ENCODE measurements at regions not wholly inside any gene's neighbourhood (a gene's known extent, or its start where the extent isn't known, plus 50 kb on each side); places are given as distances from the start of the nearest gene placed in this dataset.

GRCh38 chrX:776061-776460 lies 145.5 kb downstream of the SHOX start:
- ChIA-PET CTCF (no interaction called here), POLR2A (no interaction called here), SMC1A (ENCODE audit: uncharacterized antibody, unreplicated experiment) (no interaction called here), RAD21 (ENCODE audit: unreplicated experiment) (no interaction called here)
- no peak for TF ChIP-seq HDAC6 (IDR thresholded peaks at IDR 0.05; ENCODE audit: unreplicated experiment)
- no peak overlapping the region for H3K27ac ChIP-seq (ENCODE audit: control insufficient read depth, insufficient read depth)
- BruUV-seq (replicated peaks), result no TSS peak
- WGBS (ENCODE audit: insufficient coverage, insufficient replicate concordance, low lambda C conversion rate, missing lambda C conversion rate), result 42% methylated on average over 9 of the region's 9 CpGs
- no peak overlapping the region for H2AFZ ChIP-seq (ENCODE audit: control insufficient read depth, low read depth, low read length)
- no peak for FAIRE-seq
- intact Hi-C loops (cut with micrococcal nuclease; ENCODE audit: unreplicated experiment) (no loop called here), in situ Hi-C loops (cut with MboI) (no loop called here)
- H3K9me3 ChIP-seq (replicated peaks; ENCODE audit: control insufficient read depth, insufficient read depth, low read length), result no peaks in the 10 kb centered on the region; the same call in 2 of the 3 replicates
- H4K20me1 ChIP-seq (ENCODE audit: control insufficient read depth, insufficient read depth), result no peaks in the 10 kb centered on the region
- H3K9ac ChIP-seq (ENCODE audit: control insufficient read depth, insufficient read depth, low read length), result no peak overlapping the region
- H3K4me2 ChIP-seq (ENCODE audit: control insufficient read depth, insufficient read depth), result no peak overlapping the region
- H3K4me1 ChIP-seq (ENCODE audit: control insufficient read depth, insufficient read depth, low read length), result no peaks in the 10 kb centered on the region
- no peaks in the 10 kb centered on the region for H3K36me3 ChIP-seq (ENCODE audit: control insufficient read depth in 2 of 2, insufficient read depth in 2 of 2, low read length in 1 of 2)
- no peaks in the 10 kb centered on the region for H3K79me2 ChIP-seq (ENCODE audit: control insufficient read depth, insufficient read depth, low read length)
- no peaks in the 10 kb centered on the region for H3K27me3 ChIP-seq (replicated peaks in 1 of 2; ENCODE audit: control insufficient read depth in 2 of 2, insufficient read depth in 2 of 2, low read length in 1 of 2)
- no peak for ATAC-seq
- DNase-seq (ENCODE audit: low read depth, low spot score), result no peak
- H3K4me3 ChIP-seq, result no peak overlapping the region

GRCh38 chrX:774536-774935 lies 143.9 kb downstream of the SHOX start:
- no TSS peak for BruUV-seq (replicated peaks)
- H4K20me1 ChIP-seq (ENCODE audit: control insufficient read depth, insufficient read depth), result no peaks in the 10 kb centered on the region
- TF ChIP-seq RFX5 (IDR thresholded peaks at IDR 0.05; ENCODE audit: low read depth, low read length) (no peak), SPI1 (IDR thresholded peaks at IDR 0.05; ENCODE audit: borderline replicate concordance, insufficient read depth, low read depth, low read length) (no peak), E2F8 (IDR thresholded peaks at IDR 0.05; ENCODE audit: low read depth, partially characterized antibody) (no peak), POLR2A (IDR thresholded peaks at IDR 0.05; ENCODE audit: low read depth, low read length) (no peak), NBN (IDR thresholded peaks at IDR 0.05) (no peak), BCL11A (IDR thresholded peaks at IDR 0.05; ENCODE audit: low read depth, low read length) (no peak), PML (IDR thresholded peaks at IDR 0.05; ENCODE audit: low read length) (no peak)
- in situ Hi-C loops (cut with MboI) (no loop called here), intact Hi-C loops (cut with micrococcal nuclease; ENCODE audit: unreplicated experiment) (no loop called here)
- no peaks in the 10 kb centered on the region for H3K79me2 ChIP-seq (ENCODE audit: control insufficient read depth, insufficient read depth, low read length)
- no peaks in the 10 kb centered on the region for H3K36me3 ChIP-seq (ENCODE audit: control insufficient read depth in 2 of 2, insufficient read depth in 2 of 2, low read length in 1 of 2)
- no peaks in the 10 kb centered on the region for H3K4me1 ChIP-seq (ENCODE audit: control insufficient read depth, insufficient read depth, low read length)
- H3K27me3 ChIP-seq (replicated peaks in 1 of 2; ENCODE audit: control insufficient read depth in 2 of 2, insufficient read depth in 2 of 2, low read length in 1 of 2), result no peaks in the 10 kb centered on the region
- H3K9ac ChIP-seq (ENCODE audit: control insufficient read depth, insufficient read depth, low read length), result no peak overlapping the region
- FAIRE-seq, result no peak
- no peaks in the 10 kb centered on the region; the same call in 2 of the 3 replicates for H3K9me3 ChIP-seq (replicated peaks; ENCODE audit: control insufficient read depth, insufficient read depth, low read length)
- ChIA-PET CTCF (no interaction called here), RAD21 (ENCODE audit: unreplicated experiment) (no interaction called here), SMC1A (ENCODE audit: uncharacterized antibody, unreplicated experiment) (no interaction called here), POLR2A (no interaction called here)
- WGBS (ENCODE audit: insufficient coverage, insufficient replicate concordance, low lambda C conversion rate, missing lambda C conversion rate), result 50% methylated on average over 7 of the region's 8 CpGs
- no peak overlapping the region for H3K27ac ChIP-seq (ENCODE audit: control insufficient read depth, insufficient read depth)
- no peak for ATAC-seq
- no peak overlapping the region for H3K4me3 ChIP-seq
- no peak overlapping the region for H2AFZ ChIP-seq (ENCODE audit: control insufficient read depth, low read depth, low read length)
- H3K4me2 ChIP-seq (ENCODE audit: control insufficient read depth, insufficient read depth), result no peak overlapping the region
- no peak for DNase-seq (ENCODE audit: low read depth, low spot score)
